ENCODE measurements at regions not wholly inside any gene's neighbourhood (a gene's known extent, or its start where the extent isn't known, plus 50 kb on each side); places are given as distances from the start of the nearest gene placed in this dataset.
"Not testable (repeated sequence)": the region's sequence is repeated elsewhere in the genome, so short reads cannot be mapped to it uniquely, and the experiment has no call there.

DNA sequence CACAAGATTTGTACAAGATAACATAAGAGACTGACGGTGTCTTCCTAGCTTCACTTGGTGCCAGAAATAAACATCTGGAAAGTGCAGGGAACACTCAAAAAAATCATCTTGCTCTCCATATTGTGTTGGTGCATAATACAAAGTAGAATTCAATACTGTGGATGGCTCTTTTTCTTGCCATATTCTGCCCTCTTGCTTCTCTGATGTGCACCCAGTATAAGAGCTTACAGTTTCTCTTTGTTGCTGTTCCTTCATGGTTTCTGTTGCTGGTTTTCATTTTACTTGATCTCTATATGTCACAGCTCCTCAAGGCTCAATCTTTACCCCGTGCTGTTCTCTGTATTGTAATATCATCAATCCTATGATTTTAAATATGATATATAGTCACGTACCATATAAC lies 528.5 kb upstream of the ZP4 start:
- DNase-seq, result no peak

DNA sequence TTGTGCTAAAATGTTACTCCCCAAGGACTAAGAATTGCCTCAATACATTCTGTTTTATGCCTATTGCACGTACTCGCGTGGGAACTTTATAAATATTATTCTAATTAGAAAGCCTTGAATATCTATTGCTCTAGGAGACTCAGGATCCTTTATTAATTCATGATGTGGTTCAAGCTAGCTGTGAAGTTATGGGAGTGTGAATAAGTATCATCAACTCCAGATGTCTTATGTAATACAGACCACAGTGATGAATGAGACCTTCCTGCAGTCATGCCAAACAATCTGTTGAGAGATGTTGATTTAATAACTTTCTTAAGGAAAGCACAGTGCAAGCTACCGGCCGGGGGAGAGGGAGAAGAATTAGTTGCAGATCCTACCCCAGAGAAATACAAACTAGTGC lies 519.2 kb upstream of the ZP4 start:
- DNase-seq, result no peak

DNA sequence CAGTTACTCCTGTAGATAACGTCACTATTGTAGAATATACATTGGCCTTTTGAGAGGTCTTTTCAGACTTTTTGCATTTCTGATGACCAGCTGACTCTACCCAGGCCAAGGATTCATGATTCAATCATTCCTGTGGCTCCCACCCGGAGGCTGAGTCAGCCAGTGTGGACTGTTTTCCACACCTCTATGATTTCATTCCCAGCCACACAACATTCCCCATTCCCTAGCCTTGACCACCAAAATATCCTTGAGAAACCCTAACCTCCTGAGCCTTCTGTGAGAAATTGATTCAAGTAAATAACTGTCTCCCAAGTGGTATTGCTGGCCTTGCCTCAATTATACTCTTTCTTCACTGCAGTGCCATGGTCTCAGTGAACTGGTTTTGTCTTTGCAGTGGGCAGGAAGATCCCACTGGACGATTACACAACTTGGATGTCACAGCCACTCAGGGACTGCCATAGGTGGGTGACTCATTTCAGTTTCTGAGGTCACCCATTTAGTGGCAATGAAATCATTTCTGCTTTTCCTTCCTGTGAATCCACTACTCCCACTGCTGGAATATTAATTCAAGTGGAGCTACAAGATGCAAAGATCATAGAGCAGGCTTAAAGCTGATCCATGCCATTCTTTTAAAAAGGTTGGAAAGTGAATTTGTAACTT lies 518.6 kb upstream of the ZP4 start:
- DNase-seq, result no peak

DNA sequence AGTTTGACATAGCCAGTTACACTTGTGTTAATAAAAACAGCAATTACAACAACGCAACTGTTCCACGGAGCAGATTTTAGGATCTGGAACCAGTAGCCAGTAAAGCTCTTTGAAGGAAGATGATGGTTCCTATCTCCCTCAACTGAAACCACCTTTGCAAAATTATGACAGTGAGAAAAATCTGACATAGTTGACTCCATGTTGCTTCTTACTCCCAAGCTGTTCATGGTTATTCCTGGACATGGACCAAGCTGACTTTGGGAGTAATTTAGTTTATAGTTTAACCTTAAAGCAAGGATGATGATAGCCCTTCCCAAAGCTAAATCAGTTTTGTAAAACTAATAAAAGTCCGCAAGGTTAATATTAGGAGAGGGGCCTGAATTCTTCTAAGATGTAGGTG lies 518.0 kb upstream of the ZP4 start:
- no peak for DNase-seq

DNA sequence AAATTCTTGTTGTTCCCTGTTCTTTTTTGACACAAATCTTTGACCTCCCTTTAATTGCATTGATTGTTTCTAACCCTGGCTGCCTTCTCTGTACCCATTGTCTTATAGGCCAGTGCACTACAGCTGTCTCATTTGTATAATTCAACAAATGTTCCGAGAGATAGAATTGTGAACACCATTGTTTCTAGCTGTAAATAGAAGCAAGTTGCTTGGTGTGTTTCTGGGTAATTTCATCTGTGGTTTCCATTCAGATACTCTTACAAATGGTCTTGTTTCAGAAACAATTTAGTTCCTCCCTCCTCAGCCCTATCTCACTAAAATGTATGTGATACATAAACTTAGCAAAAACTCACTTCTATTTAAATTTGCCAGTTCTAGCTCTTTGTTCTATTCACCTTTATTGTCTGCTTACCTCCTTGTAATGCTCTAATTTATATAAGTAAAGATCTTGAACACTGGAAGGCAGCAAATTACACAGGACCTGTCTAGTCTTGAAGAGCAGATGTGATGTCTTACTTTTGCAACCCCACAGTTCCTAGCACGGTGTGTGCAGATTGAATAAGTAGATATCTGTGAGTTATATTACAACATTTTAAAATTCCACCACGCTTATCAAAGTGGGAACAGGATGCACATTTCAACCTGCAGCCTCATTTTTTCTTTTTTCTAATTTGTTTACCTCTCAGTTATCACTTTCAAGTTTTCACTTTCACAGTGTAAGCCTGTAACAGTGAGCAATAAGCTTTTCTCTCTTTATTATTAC lies 515.6 kb upstream of the ZP4 start:
- no peak for DNase-seq

DNA sequence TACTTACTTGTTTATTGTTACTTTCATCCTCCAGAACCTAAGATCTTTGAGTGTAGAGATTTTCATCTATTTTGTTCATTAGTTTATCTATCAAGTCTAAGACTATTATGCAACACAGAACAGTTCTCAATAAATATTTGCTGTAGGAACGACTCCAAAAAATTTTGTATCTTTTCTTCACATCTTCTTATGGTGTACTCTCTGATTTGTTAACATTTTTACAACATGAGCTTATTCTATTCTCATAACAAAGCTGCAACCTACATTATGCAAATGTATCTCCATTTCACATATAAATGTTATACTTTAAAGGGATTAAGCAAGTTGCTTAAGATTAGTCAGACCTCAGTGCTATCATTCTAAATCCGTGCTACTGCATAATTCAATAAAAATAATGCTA lies 514.2 kb upstream of the ZP4 start:
- DNase-seq, result no peak

DNA sequence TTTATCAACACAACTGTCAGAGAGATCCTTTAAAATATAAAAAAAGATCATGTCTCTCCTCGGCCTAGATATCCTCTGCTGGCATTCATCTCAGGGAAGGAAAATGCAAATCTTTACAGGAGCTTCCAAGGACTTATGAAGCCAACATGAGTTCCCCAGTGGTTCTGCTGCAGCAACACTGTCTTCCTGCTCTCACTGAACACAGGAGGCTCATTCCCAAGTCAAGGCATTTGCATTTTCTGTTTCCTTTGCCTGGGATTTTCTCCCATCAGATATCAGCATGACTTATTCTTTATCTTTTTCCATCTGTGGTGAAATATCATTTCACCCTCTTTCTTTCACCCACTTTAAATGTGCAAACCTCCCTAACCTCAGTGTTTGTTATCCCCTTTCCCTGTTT lies 513.8 kb upstream of the ZP4 start:
- no peak for DNase-seq

DNA sequence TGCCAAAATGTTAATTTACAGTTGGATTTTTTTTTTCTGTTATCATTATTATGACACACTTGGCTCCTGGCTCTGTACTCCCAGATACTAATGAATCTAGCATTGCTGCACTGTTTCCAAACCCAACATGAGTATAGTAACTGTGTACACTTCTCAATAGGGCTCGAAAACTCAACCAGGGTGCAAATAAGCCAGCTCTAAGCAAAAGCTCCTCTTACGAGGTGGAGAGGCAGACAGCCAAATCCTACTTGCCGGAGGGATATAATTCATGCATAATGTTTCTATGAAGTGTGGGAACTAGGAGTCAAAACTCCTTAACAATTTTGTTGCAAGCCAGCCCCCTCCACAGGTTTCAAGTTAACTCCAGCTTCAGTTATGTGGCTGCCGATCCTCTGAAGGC lies 510.4 kb upstream of the ZP4 start:
- DNase-seq, result no peak

DNA sequence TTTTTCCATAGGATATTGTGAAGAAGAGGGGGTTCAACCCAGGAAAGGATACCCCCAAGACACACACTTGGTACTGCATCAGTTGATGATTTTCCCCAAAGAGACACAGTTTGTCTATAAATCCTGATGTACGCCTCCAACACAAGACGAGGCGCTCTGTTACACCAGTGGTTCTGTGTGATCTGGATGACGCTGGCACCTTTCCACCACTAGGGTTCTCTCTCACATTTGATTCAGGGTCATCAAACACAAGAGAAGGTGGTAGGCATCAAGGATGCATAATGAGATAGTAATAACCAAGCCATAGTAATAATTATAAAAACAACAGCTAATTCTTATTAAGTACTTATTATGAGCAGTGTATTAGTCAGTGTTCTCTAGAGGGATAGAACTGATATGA lies 508.8 kb upstream of the ZP4 start:
- no peak for DNase-seq

DNA sequence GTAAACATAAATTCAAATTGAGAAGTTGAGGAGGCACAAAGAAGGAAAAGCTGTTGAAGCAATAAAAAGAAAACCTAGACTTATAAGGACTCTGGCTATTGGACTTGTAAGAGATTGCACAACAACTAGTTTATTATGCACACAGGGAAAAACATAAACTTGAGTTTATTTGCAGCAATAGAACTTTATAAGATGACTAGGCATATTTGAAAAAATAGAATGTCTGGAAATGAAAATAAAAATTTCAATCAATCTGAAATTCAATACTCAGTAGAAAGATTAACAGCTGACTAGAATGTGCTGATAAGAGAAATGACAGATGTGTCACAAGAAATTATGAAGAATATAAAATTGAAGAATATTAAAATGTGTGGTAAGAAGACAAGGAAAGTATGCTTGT lies 505.4 kb upstream of the ZP4 start:
- DNase-seq, result no peak

DNA sequence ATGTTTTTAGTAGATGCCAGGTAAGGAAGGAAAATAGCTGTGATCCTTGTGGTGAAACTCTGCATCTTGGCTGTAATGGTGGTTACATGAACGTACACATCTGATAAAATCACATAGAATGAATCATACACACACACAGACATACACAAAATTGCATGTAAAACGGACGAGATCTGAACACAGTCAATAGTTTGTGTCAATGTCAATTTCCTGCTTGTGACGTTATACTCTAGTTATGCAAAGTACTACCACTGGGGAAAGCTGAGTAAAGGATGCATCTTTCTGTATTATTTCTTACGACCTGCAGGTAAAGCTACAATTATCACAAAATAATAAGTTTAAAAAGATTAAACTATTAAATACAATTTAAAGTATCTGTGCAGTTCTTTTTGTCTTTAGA lies 493.7 kb upstream of the ZP4 start:
- DNase-seq, result no peak

DNA sequence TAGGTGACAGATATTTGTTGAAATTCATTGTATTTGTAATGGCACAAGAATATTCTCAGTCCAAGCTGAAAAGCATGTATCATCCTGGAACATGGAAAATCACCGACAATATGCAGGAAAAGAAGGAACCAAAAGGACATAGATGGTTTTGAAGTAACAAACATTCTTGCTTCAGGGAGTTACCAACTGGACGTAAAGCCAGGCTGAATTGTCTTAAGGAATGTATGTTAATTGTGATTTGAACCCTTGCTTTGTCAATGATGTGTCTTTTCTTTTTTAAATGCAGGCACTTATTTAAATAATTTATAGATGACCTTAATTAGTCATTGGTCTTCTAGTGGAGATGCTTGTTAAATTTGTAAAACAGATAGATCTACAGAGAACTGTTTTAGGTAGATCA lies 489.4 kb upstream of the ZP4 start:
- DNase-seq, result no peak

DNA sequence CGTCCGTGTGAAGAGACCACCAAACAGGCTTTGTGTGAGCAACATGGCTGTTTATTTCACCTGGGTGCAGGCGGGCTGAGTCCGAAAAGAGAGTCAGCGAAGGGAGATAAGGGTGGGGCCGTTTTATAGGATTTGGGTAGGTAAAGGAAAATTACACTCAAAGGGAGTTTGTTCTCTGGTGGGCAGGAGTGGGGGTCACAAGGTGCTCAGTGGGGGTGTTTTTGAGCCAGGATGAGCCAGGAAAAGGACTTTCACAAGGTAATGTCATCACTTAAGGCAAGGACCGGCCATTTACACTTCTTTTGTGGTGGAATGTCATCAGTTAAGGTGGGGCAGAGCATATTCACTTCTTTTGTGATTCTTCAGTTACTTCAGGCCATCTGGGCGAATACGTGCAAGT lies 488.7 kb upstream of the ZP4 start:
- not testable (repeated sequence) for DNase-seq

DNA sequence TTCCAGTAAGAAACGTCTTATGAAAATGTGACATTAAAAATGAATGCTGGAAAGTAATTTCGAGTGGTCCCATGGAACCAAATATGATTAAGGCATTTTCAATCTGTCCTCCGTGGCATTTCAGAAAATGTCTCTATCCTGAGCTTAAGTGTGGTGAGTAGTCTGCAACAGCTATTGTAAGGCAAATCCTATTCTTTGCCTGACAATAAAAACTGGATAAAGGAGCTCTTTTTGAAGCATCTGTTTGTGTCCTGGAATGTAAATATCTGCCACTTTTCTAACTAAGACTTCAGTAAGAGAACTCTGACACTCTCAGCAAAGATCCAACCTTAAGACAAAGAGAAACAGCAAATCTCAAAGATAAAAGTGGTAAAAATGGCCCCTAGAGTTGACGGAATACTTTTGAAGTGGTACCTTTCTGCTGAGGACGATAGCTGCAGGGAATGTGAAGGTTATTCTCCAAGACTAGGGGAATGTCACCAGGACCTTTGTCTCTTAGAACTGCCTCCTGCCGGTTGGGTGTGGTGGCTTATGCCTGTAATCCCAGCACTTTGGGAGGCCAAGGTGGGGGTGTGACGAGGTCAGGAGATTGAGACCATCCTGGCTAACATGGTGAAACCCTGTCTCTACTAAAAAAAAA lies 486.7 kb upstream of the ZP4 start:
- no peak for DNase-seq

DNA sequence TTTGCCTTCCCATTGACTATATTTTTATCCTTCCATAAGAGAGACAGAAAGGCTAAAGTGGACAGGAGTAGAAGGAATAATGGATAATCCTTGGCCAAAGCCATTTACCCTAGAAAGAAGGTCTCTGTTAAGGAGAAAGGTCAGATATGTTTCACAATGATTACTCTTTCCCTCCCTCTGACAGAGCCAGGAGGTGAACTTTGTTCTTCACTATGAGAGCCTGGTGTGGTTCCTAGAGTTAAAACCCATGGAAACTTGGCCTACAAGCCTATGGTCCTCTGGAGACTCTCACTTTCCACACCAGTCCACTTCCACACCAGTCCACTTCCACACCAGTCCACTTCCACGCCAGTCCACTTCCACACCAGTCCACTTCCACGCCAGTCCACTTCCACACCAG lies 479.9 kb upstream of the ZP4 start:
- DNase-seq, result no peak

DNA sequence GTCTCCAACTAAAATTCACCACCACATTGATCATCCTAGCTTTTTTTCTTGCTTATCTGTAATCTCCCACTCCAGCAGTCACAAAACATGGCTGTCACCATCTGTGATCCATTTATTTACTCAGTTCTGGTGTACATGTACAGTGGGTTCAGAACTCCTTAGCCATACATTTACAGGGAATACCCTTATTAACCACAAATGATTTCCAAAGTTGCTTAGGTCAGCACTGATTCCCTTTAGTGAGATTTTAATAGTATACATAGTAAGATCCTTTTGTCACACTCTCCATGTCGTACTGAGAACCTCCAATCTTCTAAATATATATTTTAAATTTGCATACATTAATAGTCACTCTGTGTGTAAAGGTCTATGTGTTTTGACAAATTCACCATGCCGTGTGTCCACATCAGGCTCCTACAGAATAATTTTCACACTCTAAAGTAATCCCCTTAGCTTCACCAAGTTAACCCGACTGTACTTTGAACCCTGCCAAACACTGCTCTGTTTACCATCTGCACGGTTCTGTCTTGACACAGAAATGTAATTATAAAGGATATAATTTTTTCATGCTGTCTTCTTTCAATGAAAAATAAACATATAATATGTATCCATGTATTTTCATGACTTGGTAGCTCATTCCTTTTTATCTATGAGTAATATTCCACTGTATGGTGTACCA lies 473.6 kb upstream of the ZP4 start:
- no peak for DNase-seq

DNA sequence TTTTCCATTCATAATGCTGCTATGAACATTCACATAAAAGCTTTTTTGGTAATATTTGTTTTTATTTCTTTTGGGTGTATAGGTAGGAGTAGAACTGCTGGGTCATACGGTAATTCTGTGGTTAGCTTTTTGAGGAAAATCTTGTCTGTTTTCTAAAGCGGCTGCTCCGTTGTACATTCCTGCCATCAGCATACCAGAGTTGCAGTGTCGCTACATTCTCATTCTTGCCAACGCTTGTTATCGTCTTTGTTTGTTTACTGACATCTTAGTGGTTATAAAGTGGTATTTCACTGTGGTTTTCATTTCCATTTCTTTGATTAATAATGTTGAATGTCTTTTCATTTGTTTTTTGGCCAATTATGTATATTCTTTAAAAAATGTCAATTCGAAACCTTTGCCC lies 469.8 kb upstream of the ZP4 start:
- DNase-seq, result no peak

DNA sequence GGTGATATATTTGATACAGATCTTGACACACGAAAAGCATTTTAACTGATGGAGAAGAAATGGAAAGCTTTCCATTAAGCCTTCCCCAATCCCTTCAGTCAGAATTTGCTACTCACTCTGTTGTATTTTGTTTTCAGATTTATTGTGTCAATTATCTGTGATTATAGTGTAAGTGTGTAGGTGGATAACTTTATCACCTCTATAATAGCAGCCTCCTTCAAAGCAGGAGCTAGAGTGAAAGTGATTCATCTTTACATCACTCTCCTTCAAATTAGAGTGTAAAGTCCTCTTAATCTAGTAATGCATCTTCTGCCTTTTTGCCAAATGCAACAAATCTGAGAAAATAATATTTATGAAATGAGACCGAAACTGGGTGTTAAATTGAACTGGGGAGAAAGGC lies 459.7 kb upstream of the ZP4 start:
- DNase-seq, result no peak

DNA sequence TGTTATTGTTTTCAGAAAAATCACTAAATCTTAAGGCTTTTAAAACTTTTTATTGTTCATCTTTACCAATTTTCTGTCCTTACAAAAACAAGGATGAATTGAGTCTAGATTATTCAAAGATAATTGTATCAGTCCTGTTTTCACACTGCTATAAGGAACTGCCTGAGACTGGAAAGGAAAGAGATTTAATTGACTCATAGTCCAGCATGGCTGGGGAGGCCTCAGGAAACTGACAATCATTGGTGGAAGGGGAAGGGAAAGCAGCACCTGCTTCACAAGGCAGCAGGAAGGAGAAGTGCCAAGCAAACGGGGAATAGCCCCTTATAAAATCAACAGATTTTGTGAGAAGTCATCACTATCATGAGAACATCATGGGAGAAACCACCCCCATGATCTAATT lies 455.6 kb upstream of the ZP4 start:
- DNase-seq, result no peak

DNA sequence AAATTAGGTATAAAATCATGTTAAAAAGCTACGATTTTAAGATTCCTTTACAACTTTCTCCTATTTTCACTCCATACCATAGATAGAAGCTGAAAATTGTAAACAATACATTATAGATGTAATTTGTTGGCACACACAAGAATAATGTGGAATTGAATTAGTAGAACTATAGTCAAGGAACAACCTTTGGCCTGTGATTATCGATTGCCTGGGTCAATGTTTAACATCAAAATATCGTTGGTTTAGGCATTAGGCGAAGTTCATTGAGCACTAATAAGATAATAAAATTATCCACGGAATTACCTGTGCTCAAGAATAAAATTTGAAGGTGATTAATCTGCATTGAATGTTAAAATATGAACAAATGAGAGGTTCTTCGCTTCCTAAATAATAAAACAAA lies 455.1 kb upstream of the ZP4 start:
- no peak for DNase-seq

DNA sequence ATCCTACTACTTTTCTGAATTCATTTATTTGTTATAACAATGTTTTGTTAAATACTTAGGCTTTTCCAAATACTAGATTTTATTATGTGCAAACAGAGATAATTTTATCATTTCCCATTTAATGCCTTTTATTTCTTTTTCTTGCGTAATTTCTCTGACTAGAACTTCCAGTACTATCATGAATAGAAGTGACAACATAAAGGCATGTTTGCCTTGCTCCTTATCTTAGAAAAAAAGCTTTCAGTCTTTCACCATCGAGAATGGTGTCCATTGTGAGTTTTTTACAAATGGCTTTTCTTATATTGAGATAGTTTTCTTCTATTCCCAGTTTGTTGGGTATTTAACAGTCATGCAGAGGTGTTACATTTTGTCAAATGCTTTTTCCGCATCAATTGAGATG lies 453.1 kb upstream of the ZP4 start:
- DNase-seq, result no peak

DNA sequence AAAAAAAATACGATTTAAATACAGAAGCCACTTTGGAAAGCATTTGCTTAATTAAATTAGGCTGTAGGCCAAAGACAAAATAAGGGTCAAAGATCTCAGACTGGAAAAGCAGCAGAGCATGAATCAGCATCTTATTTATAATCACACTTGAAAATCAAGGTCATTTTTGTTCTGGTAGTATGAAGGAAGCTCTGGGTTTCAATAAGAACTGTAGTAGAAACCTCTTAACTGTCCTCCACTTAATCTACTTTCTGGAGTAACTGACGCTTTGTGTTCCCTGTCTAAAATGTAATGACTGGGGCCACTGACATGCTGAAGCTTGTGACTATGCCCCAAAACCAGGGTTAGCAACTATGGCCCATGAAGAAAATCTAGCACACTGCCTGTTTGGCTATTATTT lies 450.7 kb upstream of the ZP4 start:
- DNase-seq, result no peak

DNA sequence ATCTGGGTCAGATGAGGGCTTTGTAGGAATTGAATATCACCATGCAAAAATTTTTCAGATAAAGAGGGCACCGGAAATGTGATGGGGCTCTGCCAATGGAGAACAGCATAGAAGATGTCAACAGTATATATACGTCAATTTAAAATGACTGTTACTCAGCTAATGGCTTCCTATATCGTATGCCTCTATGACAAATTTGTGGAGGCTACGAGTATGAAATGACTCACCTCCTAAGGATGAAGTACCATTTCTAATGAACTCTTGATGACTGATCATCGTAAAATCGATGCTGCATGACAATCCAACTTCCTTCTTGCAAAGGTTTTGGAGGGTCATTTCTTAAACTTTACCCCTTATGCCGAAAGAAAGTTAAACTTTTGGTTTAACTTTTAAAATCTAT lies 450.3 kb upstream of the ZP4 start:
- no peak for DNase-seq

DNA sequence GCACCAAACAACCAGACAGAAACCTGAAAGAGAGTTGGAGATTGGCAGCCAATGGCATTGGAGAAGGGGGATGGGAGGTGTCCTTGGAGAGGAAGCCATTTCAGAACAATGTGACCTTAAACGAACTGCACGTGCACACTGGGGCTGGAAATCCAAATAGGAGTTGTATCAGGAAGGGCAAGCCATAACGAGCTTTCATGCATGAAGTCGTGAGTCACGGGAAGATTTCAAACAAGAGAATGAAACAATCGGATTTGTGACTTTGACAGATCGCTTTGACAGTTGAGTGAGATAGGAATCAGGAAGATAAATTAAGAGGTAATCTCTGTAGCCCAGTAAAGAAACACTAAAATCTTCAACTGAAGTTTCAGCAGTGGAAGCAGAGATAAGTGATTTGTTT lies 445.8 kb upstream of the ZP4 start:
- no peak for DNase-seq

Data from activated CD4-positive, alpha-beta T cell treated with anti-CD3 and anti-CD28 coated beads, Interleukin-2, Interleukin-6, amounts not matched to agents 100 ng/mL and 50 ng/mL, durations not matched to agents 16 hours and 8 hours (primary cell).